ENCODE measurements at regions not wholly inside any gene's neighbourhood (a gene's known extent, or its start where the extent isn't known, plus 50 kb on each side); places are given as distances from the start of the nearest gene placed in this dataset.
"Not testable (repeated sequence)": the region's sequence is repeated elsewhere in the genome, so short reads cannot be mapped to it uniquely, and the experiment has no call there.

GRCh38 chr4:66562276-66562806 lies 892.1 kb upstream of the EPHA5 start:
- dilution Hi-C loops (cut with MboI; ENCODE audit: extremely low pct_ligation_motif_present, low sequenced_read_pairs): no loop called here
- Histone ChIP-seq H3K9me3 (ENCODE audit: control insufficient read depth, low read depth, low read length) (no peaks in the 10 kb centered on the region), H3K4me1 (ENCODE audit: control insufficient read depth, extremely low read depth, insufficient read depth, low read length) (peaks cover 19% of the 10 kb centered on the region), H3K27ac (ENCODE audit: control insufficient read depth, insufficient read depth, low read length) (peak overlapping the region; percentile 37), H3K79me2 (ENCODE audit: control insufficient read depth, insufficient read depth, low read length) (no peaks in the 10 kb centered on the region), H3K9me1 (ENCODE audit: control insufficient read depth, extremely low read depth, insufficient read depth, low read length) (no peaks in the 10 kb centered on the region), H3K36me3 (ENCODE audit: control insufficient read depth in 2 of 2, extremely low read depth in 1 of 2, insufficient read depth in 2 of 2, low read length in 2 of 2) (no peaks in the 10 kb centered on the region), H3K27me3 (ENCODE audit: control insufficient read depth, extremely low read depth, insufficient read depth, low read length) (no peaks in the 10 kb centered on the region), H2AFZ (ENCODE audit: control insufficient read depth, low read length) (peak overlapping the region; percentile 69), H3K4me3 (ENCODE audit: control insufficient read depth in 2 of 3, extremely low read depth in 1 of 3, insufficient read depth in 2 of 3, low read depth in 1 of 3, low read length in 3 of 3) (no peak overlapping the region), H3K4me2 (ENCODE audit: control insufficient read depth, extremely low read depth, insufficient read depth, low read depth, low read length) (peak overlapping the region; percentile 39), H4K20me1 (ENCODE audit: control insufficient read depth, extremely low read depth, insufficient read depth, low read length) (no peaks in the 10 kb centered on the region), H3K9ac (ENCODE audit: control insufficient read depth, extremely low read depth, insufficient read depth, low read length) (no peak overlapping the region)
- no peak for TF ChIP-seq EZH2 (IDR thresholded peaks at IDR 0.05; ENCODE audit: low read length)
- DNase-seq (ENCODE audit: low read depth, low spot score) (no peak), FAIRE-seq (peak; percentile 94)

- H3K9me3 ChIP-seq (ENCODE audit: control insufficient read depth, low read depth, low read length); H3K4me3 ChIP-seq (ENCODE audit: control insufficient read depth in 2 of 3, extremely low read depth in 1 of 3, insufficient read depth in 2 of 3, low read depth in 1 of 3, low read length in 3 of 3); dilution Hi-C loops (cut with MboI; ENCODE audit: extremely low pct_ligation_motif_present, low sequenced_read_pairs); H3K36me3 ChIP-seq (ENCODE audit: control insufficient read depth in 2 of 2, extremely low read depth in 1 of 2, insufficient read depth in 2 of 2, low read length in 2 of 2); FAIRE-seq; H3K27me3 ChIP-seq (ENCODE audit: control insufficient read depth, extremely low read depth, insufficient read depth, low read length); H3K9me1 ChIP-seq (ENCODE audit: control insufficient read depth, extremely low read depth, insufficient read depth, low read length); H3K79me2 ChIP-seq (ENCODE audit: control insufficient read depth, insufficient read depth, low read length); DNase-seq (ENCODE audit: low read depth, low spot score); H3K9ac ChIP-seq (ENCODE audit: control insufficient read depth, extremely low read depth, insufficient read depth, low read length); H3K27ac ChIP-seq (ENCODE audit: control insufficient read depth, insufficient read depth, low read length); H2AFZ ChIP-seq (ENCODE audit: control insufficient read depth, low read length); H4K20me1 ChIP-seq (ENCODE audit: control insufficient read depth, extremely low read depth, insufficient read depth, low read length): not testable (repeated sequence)
- peak overlapping the region; percentile 39 for H3K4me2 ChIP-seq (ENCODE audit: control insufficient read depth, extremely low read depth, insufficient read depth, low read depth, low read length)
- peaks cover 16% of the 10 kb centered on the region for H3K4me1 ChIP-seq (ENCODE audit: control insufficient read depth, extremely low read depth, insufficient read depth, low read length)
These were observed 891.3 kb upstream of the EPHA5 start for GRCh38 chr4:66561465-66562053.

- no peaks in the 10 kb centered on the region for H4K20me1 ChIP-seq (ENCODE audit: control insufficient read depth, extremely low read depth, insufficient read depth, low read length)
- H3K4me3 ChIP-seq (ENCODE audit: control insufficient read depth in 2 of 3, extremely low read depth in 1 of 3, insufficient read depth in 2 of 3, low read depth in 1 of 3, low read length in 3 of 3): no peak overlapping the region
- H3K27me3 ChIP-seq (ENCODE audit: control insufficient read depth, extremely low read depth, insufficient read depth, low read length): no peaks in the 10 kb centered on the region
- no peak for DNase-seq (ENCODE audit: low read depth, low spot score)
- H2AFZ ChIP-seq (ENCODE audit: control insufficient read depth, low read length): no peak overlapping the region
- TF ChIP-seq CTCF (optimal IDR thresholded peaks at IDR 0.05 in 1 of 3, IDR thresholded peaks at IDR 0.05 in 1 of 3, conservative IDR thresholded peaks at IDR 0.05 in 1 of 3; ENCODE audit: extremely low read depth in 1 of 3, insufficient read depth in 2 of 3, low read length in 3 of 3) (no peak), EZH2 (IDR thresholded peaks at IDR 0.05; ENCODE audit: low read length) (no peak)
- H3K9ac ChIP-seq (ENCODE audit: control insufficient read depth, extremely low read depth, insufficient read depth, low read length): no peak overlapping the region
- H3K4me1 ChIP-seq (ENCODE audit: control insufficient read depth, extremely low read depth, insufficient read depth, low read length): peaks cover 23% of the 10 kb centered on the region
- H3K9me3 ChIP-seq (ENCODE audit: control insufficient read depth, low read depth, low read length): no peaks in the 10 kb centered on the region
- no peak overlapping the region for H3K4me2 ChIP-seq (ENCODE audit: control insufficient read depth, extremely low read depth, insufficient read depth, low read depth, low read length)
- H3K36me3 ChIP-seq (ENCODE audit: control insufficient read depth in 2 of 2, extremely low read depth in 1 of 2, insufficient read depth in 2 of 2, low read length in 2 of 2): no peaks in the 10 kb centered on the region
- no peaks in the 10 kb centered on the region for H3K79me2 ChIP-seq (ENCODE audit: control insufficient read depth, insufficient read depth, low read length)
- dilution Hi-C loops (cut with MboI; ENCODE audit: extremely low pct_ligation_motif_present, low sequenced_read_pairs): no loop called here
- no peaks in the 10 kb centered on the region for H3K9me1 ChIP-seq (ENCODE audit: control insufficient read depth, extremely low read depth, insufficient read depth, low read length)
- peak; percentile 66 for FAIRE-seq
- no peak overlapping the region for H3K27ac ChIP-seq (ENCODE audit: control insufficient read depth, insufficient read depth, low read length)
These were observed 888.4 kb upstream of the EPHA5 start for GRCh38 chr4:66558651-66559050.

All from keratinocyte (primary cell).